ENCODE measurements at regions not wholly inside any gene's neighbourhood (a gene's known extent, or its start where the extent isn't known, plus 50 kb on each side); places are given as distances from the start of the nearest gene placed in this dataset.

DNA sequence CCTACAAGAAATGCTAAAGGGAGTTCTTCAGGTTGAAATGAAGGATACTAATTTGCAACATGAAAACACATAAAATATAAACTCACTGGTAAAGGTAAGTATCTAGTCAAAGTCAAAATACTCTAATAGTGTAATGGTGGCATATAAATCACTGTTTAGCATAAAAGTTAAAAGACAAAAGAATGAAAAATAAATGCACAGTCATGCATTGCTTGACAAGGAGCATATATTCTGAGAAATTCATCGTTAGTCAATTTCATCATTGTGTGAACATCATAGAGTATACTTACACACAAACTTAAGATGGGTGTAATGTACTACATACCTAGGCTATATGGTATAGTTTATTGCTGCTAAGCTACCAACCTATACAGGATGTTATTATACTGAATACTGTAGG lies 194.4 kb upstream of the PDE5A start:
- no peak for DNase-seq

DNA sequence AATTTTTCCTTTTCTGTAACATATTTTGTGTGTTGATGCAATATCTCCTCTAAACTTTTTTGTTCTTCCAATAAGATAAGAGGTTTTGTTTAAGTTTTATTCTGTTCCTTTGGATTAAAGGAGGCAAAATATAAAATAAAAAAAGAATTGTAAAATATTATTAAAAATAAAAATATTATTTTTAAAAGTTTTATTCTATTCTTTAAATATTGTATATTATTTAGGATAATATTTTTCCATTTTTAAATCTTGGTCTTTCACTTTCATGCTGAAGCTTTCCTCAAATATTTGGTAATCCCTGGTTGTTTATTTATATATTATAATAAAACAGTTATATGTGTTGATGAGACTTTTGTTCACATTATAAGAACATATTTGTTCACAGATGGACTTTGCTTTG lies 187.9 kb upstream of the PDE5A start:
- no peak for DNase-seq

DNA sequence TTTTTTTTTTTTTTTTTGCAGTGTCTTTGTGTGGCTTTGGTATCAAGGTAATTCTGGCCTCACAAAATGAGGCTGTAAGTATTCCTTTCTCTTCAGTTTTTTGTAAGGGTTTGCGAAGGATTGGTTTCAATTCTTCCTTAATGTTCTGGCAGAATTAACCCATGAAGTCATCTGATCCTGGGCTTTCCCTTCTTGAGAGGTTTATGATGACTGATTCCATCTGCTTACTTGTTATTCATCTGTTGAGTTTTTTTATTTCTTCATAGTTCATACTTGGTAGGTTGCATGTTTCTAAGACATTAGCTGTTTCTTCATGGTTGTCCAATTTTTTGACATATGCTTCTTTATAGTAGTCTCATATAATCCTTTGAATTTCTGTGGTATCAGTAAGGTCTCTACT lies 181.4 kb upstream of the PDE5A start:
- no peak for DNase-seq

DNA sequence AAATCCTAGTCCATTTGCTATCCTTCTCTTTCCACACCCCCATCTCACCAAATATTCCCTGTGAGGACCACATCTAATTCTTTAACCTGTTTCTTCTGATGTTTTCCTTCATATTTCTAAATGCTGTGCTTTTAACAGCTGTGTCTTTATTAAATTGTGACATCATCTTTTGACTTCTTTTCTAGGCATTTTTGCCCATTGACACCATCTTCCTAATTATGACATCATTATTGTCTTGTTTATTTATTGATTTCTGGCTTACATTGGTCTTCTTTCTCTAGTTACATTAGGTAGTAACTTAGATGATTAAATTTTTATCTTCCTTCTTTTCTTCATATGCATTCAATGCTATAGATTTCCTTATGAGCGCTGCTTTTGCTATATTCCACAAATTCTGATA lies 175.8 kb upstream of the PDE5A start:
- no peak for DNase-seq

DNA sequence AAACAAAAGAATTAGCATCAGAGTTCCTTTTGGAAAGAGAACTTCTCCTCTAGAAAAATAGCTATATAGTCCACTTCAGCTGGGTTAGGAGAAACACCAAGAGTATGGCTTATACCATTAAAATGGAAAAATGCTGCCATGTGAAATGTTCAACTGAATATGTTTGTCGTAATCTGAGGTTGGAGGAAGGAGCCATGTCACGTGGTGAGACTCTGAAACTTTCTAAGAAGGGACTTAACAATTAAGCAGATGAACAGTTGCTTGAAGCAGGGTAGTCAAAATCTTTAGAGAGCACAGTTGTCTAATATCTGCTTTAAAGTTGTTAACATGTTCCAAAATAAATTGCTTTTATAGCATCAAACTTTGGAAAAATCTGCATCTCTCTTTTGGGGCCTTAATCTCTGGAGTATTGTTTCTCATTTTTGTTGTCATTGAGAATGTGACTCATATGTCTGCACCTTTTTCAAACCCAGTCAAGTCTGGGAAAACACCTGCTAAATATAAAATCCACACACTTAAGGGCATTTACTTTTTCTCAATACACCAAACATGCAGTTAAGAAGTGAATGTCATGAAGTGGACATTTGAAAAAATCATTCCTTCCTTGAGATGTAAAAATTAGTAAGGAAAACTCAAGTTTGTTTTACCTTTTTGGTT lies 168.8 kb upstream of the PDE5A start:
- DNase-seq: no peak

DNA sequence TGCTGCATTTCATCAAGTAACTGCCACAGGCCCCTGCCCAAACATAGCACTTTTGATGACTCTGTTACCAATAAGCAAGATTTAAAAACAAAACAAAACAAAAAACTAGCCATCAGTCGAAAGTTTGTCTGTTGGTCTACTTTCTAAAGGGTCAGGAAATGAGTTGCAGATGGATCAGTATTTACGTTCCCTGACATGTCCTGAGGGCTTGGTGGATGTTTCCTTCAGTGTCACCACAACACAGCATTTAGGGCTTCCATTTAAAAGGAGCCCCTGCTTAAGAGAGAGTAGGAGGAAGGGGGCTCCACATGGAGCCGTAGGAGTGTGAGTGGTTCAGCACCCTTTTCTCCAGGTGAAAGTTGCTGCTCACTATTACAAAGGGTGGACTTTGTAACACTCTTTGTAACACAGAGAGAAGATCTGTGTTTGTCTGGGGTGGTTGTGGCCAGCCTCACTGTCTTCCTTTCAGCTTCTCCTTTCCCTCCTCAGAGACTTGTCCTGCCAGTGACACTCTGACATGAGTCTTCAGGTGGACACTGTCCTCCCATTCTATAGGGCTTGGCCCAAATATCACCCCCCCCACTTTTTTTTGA lies 167.5 kb upstream of the PDE5A start:
- DNase-seq: no peak

DNA sequence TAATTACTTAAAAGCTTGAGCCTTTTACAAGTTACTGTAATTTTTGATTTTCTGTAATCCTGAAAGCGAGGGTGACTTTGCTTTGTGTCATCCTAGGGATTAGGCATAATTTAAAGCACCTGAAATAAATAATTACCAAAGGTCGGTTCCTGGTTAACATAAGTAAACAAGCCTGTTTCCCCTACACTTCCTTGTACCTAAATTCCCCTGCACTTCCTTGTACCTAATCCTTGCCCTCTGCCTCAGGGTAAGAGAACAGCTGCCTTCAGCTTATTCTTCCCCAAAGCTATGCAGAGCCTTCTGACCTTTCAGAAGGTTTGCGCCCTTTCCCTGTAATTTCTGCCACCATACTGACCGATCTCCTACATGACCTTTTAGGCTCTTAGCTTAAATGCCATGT lies 166.1 kb upstream of the PDE5A start:
- DNase-seq: no peak

DNA sequence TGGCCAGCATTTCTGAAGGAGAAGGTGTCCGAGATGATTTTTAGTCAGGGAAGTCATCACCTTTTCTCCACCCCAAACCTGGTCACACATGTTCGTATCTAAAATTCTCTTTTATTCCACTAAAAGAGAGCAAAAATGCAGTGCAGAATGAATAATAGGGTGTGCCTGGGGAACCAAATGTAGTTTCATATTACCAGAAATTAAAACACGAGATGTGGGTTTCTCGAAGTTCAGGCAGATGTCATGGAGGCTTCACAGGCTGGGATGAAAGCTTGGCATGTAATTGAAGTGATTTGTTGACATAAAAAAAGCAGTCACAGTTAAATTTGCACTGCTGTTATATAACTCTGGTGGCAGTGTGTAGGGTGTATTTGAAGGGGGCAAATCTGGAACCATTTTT lies 165.5 kb upstream of the PDE5A start:
- DNase-seq: no peak

DNA sequence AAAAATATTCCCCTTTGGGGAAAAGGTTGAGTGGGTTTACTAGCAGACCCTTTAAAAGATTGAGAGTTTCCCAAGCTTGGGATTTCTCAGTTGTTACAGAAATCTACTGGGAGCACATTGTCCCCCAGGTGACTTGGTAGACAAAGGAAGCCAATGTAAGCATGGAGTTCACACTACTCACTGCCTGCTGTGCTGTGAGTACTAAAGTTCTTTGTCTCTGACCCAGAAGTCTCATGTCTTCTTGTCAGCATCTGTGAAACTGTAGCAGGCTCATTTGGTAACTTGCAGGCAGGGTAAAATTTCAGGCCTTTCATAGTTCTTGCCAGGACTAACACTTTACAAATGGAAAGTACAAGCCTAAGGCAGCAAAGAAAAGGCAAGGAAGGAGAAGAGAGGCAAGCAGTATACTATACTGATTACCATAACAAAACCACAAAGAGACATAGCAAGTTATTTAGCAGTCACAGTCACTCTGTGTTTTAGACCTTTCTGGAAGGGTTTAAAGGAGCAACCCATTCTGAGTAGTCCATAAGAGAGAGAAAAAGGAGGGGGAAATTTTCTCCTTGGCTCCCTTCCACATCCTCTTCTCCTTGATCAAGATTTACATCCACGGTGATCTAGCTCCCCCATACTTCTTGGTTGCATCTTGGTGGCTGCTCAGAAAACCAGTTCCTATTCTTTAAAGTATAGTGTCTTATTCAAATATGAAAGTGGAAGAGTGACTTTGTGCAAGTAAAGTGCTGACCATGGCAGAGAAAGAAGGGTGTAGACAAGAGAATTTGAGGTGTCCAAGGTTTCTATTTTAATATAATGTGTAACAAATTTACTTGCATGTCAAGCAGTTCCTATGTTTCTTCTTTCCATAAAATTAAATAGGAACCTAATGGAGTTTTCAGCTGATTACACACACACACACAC lies 160.0 kb upstream of the PDE5A start:
- DNase-seq: no peak

DNA sequence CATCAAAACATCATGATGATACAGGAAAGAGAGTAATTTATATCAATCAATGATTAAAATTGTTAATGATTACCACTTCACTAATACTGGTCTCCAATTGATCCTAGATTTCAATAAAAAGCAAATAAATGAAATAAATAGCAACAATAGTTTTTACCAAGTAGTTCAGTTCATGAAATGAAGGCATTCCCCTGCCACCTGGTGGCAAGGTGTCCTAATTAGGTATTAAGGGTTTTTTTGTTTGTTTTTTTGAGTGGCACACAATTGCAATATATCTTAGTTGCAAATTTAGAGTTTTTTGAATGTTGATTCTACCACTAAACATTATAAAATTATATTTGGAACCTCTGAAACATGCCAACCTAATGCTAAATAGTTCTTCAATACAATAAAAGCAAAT lies 157.4 kb upstream of the PDE5A start:
- DNase-seq: peak; percentile 11

DNA sequence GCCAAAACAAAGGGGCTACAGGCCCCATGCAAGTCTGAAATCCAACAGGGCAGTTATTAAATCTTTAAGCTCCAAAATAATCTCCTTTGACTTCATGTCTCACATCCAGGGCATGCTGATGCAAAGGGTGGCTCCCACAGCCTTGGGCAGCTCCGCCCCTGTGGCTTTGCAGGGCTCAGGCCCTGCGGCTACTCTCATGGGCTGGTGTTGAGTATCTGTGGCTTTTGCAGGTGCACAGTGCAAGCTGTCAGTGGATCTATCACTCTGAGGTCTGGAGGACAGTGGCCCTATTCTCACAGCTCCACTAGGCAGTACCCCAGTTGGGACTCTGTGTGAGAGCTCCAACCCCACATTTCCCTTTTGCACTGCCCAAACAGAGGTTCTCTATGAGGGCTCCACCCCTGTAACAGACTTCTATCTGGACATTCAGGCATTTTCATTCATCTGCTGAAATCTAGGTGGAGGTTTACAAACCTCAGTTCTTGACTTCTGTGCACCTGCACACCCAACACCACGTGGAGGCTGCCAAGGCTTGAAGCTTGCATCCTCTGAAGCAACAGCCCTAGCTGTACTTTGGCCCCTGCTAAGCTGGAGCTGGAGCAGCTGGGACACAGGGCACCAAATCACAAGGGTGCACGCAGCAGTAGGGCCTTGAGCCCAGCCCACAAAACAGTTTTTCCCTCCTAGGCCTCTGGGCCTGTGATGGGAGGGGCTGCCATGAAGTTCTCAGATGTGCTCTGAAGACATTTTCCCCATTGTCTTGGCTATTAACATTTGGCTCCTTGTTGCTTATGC lies 154.8 kb upstream of the PDE5A start:
- DNase-seq: no peak

DNA sequence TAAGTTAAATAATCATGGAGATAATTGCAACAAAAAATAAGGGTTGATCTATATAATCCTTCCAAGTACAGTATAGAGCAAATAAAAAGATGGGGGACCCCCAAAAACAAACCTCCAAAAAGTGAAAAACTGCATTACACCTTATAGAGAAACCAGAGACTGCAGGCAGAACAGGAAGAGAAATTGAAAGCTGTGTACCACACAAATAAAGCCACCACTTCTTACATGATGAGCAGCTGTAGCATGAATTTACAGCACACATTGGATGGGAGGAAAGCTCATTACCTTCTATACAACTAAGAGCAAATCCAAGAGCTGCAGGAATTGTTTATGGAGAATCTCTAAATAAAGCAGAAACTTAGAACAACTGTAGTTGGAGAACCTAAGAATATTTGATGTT lies 152.4 kb upstream of the PDE5A start:
- DNase-seq: no peak

DNA sequence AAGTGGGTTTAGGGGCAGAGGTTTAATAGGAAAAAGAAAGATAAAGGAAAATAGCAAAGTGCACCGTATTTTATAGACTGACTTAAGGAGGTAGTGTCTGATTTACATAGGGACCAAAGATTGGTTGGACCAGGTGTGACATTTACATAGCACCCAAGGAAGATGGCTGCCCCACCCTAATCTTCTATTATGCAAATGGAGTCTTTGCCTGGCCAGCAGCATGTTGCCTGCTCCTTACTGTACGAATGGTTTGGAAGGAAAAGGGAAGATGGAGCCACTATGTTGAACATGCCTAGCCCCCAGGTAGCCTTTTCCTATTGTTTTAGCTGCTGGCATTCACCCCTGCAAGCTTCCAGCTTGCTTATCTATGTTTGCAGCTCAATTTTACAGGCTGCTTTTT lies 146.2 kb upstream of the PDE5A start:
- DNase-seq: no peak

DNA sequence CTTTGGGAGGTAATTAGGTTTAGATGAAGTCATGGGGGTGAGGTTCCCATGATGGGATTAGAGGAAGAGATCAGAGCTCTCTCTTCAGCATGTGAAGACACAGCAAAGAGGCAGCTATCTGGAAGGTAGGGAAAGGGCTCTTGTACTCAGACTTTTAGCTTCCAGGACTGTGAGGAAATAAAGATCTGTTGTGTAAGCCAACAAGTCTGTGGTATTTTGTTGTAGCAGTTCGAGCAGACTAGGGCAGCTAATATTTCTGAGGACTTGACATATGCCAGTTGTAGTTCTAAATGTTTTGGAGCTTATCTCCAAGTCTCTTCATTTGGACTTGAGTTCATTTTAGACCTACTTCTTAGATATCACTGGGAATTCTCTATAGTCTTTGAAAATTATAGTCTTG lies 137.3 kb upstream of the PDE5A start:
- DNase-seq: no peak

DNA sequence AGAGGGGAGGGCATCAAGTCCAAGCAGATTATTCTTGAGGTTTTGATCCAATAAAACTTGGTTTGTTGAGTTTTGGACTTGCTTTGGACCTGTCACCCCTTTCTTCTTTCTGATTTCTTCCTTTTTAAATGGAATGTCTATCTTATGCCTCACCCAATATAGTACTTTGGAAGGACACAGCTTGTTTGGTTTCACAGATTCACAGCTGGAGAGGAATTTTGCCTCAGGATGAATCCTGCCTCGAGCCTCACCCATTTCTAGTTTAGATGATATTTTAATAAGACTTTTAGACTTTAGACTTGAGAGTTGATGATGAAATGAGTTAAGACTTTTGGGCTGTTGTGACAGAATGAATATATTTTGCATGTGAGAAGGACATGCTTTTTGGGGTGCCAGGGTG lies 136.9 kb upstream of the PDE5A start:
- DNase-seq: no peak

DNA sequence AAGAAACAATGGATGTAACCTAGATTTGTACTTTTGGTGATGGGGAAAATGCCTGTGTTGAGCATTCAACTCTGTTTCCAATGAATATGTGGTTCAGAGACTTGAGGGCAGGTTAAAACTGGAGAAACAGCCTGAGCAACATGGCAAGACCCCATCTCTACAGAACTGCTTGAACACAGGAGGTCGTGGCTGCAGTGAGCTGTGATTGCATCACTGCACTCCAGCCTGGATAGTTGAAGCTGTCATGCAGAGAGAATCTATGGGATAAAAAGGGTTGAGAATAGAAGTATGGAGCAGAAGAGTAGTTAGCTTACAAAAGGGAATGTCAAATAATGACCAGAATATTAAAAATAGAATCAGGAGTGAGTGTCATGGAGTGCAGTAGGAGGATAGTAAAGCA lies 134.8 kb upstream of the PDE5A start:
- no peak for DNase-seq

DNA sequence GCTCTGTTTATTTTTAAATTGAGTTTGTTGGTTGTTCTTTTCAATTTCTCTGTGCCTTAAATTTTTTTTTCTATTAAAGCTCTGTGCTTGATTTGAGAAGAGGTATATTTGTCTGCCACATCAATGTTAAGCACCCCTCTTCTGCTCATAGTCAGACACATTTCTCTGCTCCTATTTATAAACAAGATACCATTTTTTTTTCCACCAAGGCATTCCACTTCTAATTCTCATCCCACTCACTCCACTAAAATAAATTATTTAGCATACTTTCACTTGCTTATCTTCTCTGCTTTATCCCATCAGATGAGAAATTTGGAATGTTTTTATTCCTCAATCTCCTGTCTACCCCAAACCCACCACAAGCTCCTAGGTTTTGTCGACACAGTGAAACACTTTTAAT lies 127.0 kb upstream of the PDE5A start:
- no peak for DNase-seq

DNA sequence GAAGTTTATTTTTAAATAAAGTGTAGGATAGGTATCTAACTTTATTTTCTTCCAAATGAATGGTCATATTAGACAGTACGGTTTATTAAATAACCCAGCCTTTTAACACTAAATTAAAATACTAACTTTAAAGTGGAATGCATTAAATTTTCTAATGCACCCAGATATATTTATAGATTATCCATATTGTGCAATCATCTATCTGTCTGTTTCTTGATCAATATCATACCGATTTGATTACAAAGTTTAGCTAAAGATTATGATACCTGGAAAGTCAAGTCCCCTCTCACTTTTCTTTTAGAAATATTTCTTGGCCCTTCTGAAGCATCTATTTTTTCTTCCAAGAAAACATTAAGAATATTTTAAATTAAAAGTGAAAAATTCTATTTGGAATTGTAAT lies 124.3 kb upstream of the PDE5A start:
- DNase-seq: no peak

DNA sequence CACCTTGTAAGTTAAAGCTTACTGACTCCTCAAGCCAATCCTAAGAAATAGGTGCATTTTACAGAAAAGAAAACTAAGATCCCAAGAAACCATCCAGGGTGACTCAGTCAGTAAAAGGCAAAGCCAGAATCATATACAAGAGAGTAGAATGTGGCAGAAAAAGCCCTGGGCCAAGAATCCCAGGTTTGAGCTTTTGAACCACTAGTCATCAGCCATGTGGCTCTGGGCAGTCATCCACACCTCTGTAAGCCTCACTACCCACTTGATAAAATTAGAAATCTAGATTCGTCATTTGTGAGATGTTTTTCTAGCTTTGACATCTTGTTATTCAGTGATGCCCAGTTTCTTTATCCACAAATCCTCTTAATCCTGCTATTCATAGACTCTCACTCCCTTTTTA lies 122.2 kb upstream of the PDE5A start:
- DNase-seq: no peak

DNA sequence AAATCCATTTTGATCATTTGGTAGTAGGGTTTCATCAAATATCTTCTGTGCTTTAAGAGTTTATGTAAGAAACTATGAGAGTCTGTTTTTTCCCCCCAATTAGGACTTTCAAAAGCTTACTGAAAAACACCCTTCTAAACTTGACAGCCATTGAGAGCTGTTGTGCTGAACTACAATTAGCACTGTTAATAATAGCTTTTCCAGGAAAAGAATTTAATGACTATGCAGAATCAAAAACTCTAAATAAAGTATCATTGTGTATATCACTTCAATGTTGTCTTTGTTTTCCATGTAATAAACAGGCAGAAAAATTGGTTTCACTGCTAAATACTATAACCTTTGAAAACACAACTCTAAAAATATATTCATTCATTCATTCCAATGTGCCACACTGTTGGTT lies 121.4 kb upstream of the PDE5A start:
- no peak for DNase-seq

DNA sequence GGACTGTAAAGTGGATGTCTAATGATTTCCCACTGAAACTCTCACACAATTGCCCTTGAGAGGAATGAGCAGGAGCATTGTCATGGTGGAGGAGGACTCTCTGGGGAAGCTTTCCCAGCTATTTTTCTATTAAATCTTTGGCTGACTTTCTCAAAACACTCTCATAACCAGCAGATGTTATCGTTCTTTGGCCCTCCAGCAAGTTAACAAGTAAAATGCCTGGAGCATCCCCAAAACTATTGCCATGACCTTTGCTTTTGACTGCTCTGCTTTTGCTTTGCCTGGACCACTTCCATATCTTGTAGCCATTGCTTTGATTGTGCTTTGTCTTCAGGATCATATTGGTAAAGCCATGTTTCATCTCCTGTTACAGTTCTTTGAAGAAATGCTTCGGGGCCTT lies 120.2 kb upstream of the PDE5A start:
- DNase-seq: peak; percentile 55

DNA sequence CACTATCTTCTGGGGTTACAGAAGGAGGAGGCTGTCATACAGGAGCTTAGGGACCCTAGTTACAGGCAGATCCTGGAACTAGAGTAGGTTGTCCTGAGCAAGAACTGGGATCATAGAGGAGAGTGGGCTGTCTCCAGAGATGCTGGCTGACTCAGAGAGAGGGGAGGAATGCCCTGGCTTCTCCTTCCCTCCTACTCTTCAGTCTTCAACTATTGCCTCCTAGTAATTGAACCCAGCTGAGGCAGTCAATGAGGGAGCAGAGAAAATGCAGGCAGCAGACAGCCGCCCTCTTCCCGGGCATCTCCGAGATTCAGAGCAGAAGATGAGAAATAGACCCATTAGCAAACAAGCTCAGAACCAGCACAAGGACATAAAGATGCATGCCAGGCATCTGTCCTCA lies 118.3 kb upstream of the PDE5A start:
- peak; percentile 75 for DNase-seq

DNA sequence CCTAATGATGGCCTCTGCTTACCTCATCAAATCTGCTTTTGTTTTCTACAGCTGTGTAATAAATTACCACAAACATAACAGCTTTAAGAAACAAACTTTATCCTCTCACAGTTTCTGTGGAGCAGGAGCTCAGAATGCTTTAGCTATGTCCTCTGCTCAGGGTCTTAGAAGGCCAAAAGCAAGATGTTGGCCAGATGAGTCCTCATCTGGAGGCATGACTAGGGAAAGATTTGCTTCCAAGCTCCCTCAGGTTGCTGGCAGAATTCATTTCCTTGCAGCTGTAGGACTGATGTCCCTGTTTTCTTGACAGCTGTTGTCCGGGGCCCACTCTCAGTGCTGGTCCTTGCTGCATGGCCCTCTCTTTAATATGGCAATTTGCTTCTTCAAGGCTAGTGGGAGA lies 116.7 kb upstream of the PDE5A start:
- DNase-seq: no peak

All from fibroblast of skin of scalp (primary cell).